HepG2 (cell line): ENCODE measurements at regions not wholly inside any gene's neighbourhood (a gene's known extent, or its start where the extent isn't known, plus 50 kb on each side); places are given as distances from the start of the nearest gene placed in this dataset.

ENCODE experiments used
- ATAC-seq: fragments of 200-7000 bp; cut with Tn5 transposase; 3 replicates; pipeline ENCODE4 v1.9.1; 2020; ENCODE audit warnings: mild to moderate bottlenecking, moderate library complexity
- BruUV-seq: library from RNA; stranded (reverse); fragments of 400-500 nt; replicated peaks from 2 replicates; lab custom pipeline; 2021; lab: Mats Ljungman, UMichigan
- CTCF ChIA-PET: fragments of 300-600 bp; formaldehyde crosslinking; extraction: SDS; loops from one replicate; lab custom pipeline; 2021; ENCODE audit warnings: low total read pairs, inconsistent platforms, low intra/inter-chr PET ratio; lab: Yijun Ruan, JAX
- POLR2A ChIA-PET: fragments of 350-600 bp; sonication (Branson Sonifier 250); formaldehyde crosslinking; loops from one replicate; lab custom pipeline; 2020; ENCODE audit warnings: antibody characterized with exemption, inconsistent platforms; lab: Yijun Ruan, JAX
- DNase-seq: peaks from one replicate; pipeline ENCODE4 v3.0.0-alpha.2; 2015; ENCODE audit warnings: low spot score
- FAIRE-seq: peaks from 3 replicates; lab custom pipeline; 2011; peaks lifted over from hg19 to GRCh38; lab: Jason Lieb, UNC
- H2AFZ ChIP-seq: one replicate; pipeline ENCODE4 v1.6.1; 2011; ENCODE audit warnings: low read length, inconsistent platforms
- H3K27ac ChIP-seq: fragments of 300-600 bp; 3 replicates; pipeline ENCODE4 v1.8.0; 2011; ENCODE audit warnings: mixed run types, mild to moderate bottlenecking, mixed read lengths, low read length, inconsistent platforms; ENCODE audit not compliant: insufficient read depth; ENCODE audit errors: extremely low read length
- H3K27me3 ChIP-seq, 2 experiments: fragments of 200-600 bp in 1 of 2; 2 replicates in 1 of 2; 3 replicates in 1 of 2; pipeline versions ENCODE4 v1.6.0 to v1.8.0; 2011; ENCODE audit warnings: low read length in 2 of 2, mild to moderate bottlenecking in 2 of 2, moderate library complexity in 2 of 2, inconsistent platforms in 1 of 2; ENCODE audit not compliant: insufficient read depth in 2 of 2, control insufficient read depth in 1 of 2
- H3K36me3 ChIP-seq, 2 experiments: fragments of 200-600 bp in 1 of 2; replicated peaks in 1 of 2; 2 replicates in 1 of 2; 3 replicates in 1 of 2; pipeline versions ENCODE4 v1.5.1 to v1.8.0; 2011; ENCODE audit warnings: low read length in 2 of 2, inconsistent platforms in 1 of 2; ENCODE audit not compliant: insufficient read depth in 2 of 2, control insufficient read depth in 1 of 2
- H3K4me1 ChIP-seq: 2 replicates; pipeline ENCODE4 v1.5.1; 2012; ENCODE audit warnings: low read length, inconsistent platforms; ENCODE audit not compliant: insufficient read depth
- H3K4me2 ChIP-seq: 2 replicates; pipeline ENCODE4 v1.6.0; 2011; ENCODE audit warnings: low read depth, low read length, inconsistent platforms
- H3K4me3 ChIP-seq, 3 experiments: fragments of 200-600 bp in 1 of 3; sonication (generic), shearing (Covaris generic) in 1 of 3; replicated peaks in 1 of 3; 2 replicates each; pipeline ENCODE4 v1.5.1; 2011 to 2016; ENCODE audit warnings: low read length in 3 of 3, inconsistent platforms in 2 of 3, low read depth in 2 of 3, mild to moderate bottlenecking in 2 of 3, control low read depth in 1 of 3, mixed read lengths in 1 of 3; ENCODE audit not compliant: insufficient read depth in 1 of 3
- H3K79me2 ChIP-seq: one replicate; pipeline ENCODE4 v1.6.1; 2011; ENCODE audit warnings: low read length, inconsistent platforms; ENCODE audit not compliant: insufficient read depth
- H3K9ac ChIP-seq: 2 replicates; pipeline ENCODE4 v1.6.0; 2011; ENCODE audit warnings: mild to moderate bottlenecking, low read depth, low read length, inconsistent platforms; ENCODE audit not compliant: insufficient read depth
- H3K9me3 ChIP-seq: 2 replicates; pipeline ENCODE4 v1.5.1; 2012; ENCODE audit warnings: mild to moderate bottlenecking, low read length
- H4K20me1 ChIP-seq: 2 replicates; pipeline ENCODE4 v1.6.0; 2011; ENCODE audit warnings: inconsistent platforms, mild to moderate bottlenecking, low read length, moderate library complexity; ENCODE audit not compliant: insufficient read depth
- NR2F2 ChIP-seq: IDR thresholded peaks from 2 replicates; pipeline ENCODE4 v1.6.1; 2012; ENCODE audit warnings: low read depth, inconsistent platforms, borderline replicate concordance
- ZFP36L1 ChIP-seq: sonication (generic); formaldehyde crosslinking; IDR thresholded peaks from 2 replicates; pipeline ENCODE4 v1.8.0; 2022; ENCODE audit warnings: mild to moderate bottlenecking, missing genetic modification reagents, moderate library complexity
- WGBS: methylation state at CpG from one replicate; pipeline ENCODE4 v1.1.6; 2017; ENCODE audit warnings: low lambda C conversion rate; 5-methylcytosine and 5-hydroxymethylcytosine counted together
- in situ Hi-C: cut with HindIII; loops from 2 replicates; pipeline ENCODE4 v1.10.0; 2017; ENCODE audit warnings: low pct_unique_long_range_greater_than_20kb; ENCODE audit not compliant: extremely low pct_ligation_motif_present
- intact Hi-C: fragments of 100-400 bp; cut with micrococcal nuclease; formaldehyde crosslinking; loops from one replicate; pipeline ENCODE4 v1.10.0; 2022; ENCODE audit not compliant: unreplicated experiment
- TF ChIP-seq, protein P1 (sequence below): sonication (generic); formaldehyde crosslinking; IDR thresholded peaks from 2 replicates; pipeline ENCODE4 v1.8.0; 2022; ENCODE audit warnings: missing genetic modification reagents, mild to moderate bottlenecking, moderate library complexity, borderline replicate concordance
- TF ChIP-seq, protein P2 (sequence below): sonication (generic); formaldehyde crosslinking; IDR thresholded peaks from 2 replicates; pipeline ENCODE4 v1.4.0; 2020; ENCODE audit warnings: missing genetic modification reagents

DNA sequence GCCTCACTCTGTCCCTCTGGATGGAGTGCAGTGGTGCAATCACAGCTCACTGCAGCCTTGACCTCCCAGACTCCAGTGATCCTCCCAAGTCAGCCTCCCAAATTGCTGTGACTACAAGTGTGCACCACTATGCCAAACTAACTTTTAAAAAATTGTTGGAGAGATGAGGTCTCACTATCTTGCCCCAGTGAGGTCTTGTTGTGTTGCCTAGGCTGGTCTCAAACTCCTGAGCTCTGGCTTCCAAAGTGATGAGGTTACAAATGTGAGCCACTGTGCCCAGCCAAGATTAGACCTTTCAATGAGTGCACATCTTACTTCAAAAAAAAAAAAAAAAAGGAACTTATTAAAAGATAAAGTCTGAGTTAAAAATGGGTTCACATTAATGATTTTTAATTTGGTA, 1838.1 kb upstream of the DEFB115 start:
- Histone ChIP-seq H3K27ac (no peak overlapping the region), H2AFZ (no peak overlapping the region), H3K79me2 (no peaks in the 10 kb centered on the region), H3K36me3 (no peaks in the 10 kb centered on the region), H3K4me2 (no peak overlapping the region), H3K9me3 (no peaks in the 10 kb centered on the region; the same call in 1 of the 2 replicates), H3K9ac (no peak overlapping the region), H4K20me1 (no peaks in the 10 kb centered on the region), H3K4me3 (no peak overlapping the region), H3K4me1 (no peaks in the 10 kb centered on the region), H3K27me3 (no peaks in the 10 kb centered on the region)
- ChIA-PET POLR2A (no interaction called here), CTCF (no interaction called here)
- no TSS peak for BruUV-seq
- no peak for ATAC-seq
- no peak for TF ChIP-seq NR2F2
- TF ChIP-seq, protein P1, sequence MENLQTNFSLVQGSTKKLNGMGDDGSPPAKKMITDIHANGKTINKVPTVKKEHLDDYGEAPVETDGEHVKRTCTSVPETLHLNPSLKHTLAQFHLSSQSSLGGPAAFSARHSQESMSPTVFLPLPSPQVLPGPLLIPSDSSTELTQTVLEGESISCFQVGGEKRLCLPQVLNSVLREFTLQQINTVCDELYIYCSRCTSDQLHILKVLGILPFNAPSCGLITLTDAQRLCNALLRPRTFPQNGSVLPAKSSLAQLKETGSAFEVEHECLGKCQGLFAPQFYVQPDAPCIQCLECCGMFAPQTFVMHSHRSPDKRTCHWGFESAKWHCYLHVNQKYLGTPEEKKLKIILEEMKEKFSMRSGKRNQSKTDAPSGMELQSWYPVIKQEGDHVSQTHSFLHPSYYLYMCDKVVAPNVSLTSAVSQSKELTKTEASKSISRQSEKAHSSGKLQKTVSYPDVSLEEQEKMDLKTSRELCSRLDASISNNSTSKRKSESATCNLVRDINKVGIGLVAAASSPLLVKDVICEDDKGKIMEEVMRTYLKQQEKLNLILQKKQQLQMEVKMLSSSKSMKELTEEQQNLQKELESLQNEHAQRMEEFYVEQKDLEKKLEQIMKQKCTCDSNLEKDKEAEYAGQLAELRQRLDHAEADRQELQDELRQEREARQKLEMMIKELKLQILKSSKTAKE (CRISPR knock-in tag) = no peak
- intact Hi-C loops (no loop called here), in situ Hi-C loops (no loop called here)
- DNase-seq = no peak
- FAIRE-seq = no peak

DNA sequence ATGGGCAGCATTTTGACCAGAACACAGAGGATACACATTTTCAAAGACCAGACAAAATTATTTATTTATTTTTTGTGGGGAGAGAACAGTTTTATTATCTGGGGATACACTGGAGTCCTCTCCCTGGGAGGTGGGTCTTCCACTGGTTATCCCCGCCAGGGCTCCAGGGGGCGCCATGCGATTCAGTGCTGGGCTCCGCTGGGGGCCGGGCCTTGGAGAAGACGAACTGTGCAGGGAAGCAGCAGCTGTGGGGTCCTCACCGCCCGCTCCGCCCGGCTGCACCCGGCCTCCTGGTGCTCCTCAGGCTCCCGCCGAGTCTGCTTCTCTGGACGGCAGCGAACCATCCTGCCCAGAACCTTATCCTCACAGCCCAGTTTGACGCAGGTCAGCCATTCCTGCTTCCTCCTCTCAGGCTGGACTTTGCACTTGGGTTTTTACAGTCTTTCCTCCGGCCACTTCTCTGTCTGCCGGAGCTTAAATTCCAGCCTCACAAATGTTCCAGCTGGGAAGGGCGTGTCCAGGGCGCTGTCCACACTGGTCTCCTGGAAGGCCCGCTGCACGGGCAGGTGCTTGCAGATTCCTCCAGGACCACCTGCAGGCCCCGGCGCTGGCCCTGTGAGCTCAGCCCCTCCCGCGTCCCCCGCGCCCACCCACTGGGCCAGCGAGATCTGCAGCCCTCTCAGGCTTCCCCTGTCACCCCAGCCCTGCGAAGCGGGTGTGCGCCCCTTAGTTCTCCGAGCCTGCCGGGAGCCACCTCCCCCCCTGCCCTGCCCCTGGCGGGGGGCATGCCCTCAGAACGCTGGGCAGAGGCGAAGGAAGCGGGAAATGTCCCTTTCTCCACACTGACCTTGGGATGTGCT, 1830.0 kb upstream of the DEFB115 start:
- Histone ChIP-seq H3K27me3 (no peaks in the 10 kb centered on the region), H3K9me3 (no peaks in the 10 kb centered on the region), H3K4me2 (no peak overlapping the region), H3K4me1 (no peaks in the 10 kb centered on the region), H4K20me1 (no peaks in the 10 kb centered on the region), H3K4me3 (no peak overlapping the region), H2AFZ (no peak overlapping the region), H3K27ac (no peak overlapping the region), H3K36me3 (no peaks in the 10 kb centered on the region), H3K79me2 (no peaks in the 10 kb centered on the region), H3K9ac (no peak overlapping the region)
- TF ChIP-seq, protein P2, sequence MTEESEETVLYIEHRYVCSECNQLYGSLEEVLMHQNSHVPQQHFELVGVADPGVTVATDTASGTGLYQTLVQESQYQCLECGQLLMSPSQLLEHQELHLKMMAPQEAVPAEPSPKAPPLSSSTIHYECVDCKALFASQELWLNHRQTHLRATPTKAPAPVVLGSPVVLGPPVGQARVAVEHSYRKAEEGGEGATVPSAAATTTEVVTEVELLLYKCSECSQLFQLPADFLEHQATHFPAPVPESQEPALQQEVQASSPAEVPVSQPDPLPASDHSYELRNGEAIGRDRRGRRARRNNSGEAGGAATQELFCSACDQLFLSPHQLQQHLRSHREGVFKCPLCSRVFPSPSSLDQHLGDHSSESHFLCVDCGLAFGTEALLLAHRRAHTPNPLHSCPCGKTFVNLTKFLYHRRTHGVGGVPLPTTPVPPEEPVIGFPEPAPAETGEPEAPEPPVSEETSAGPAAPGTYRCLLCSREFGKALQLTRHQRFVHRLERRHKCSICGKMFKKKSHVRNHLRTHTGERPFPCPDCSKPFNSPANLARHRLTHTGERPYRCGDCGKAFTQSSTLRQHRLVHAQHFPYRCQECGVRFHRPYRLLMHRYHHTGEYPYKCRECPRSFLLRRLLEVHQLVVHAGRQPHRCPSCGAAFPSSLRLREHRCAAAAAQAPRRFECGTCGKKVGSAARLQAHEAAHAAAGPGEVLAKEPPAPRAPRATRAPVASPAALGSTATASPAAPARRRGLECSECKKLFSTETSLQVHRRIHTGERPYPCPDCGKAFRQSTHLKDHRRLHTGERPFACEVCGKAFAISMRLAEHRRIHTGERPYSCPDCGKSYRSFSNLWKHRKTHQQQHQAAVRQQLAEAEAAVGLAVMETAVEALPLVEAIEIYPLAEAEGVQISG (CRISPR knock-in tag) = peak; percentile 28; the same call in 1 of the 2 replicates
- no peak for TF ChIP-seq ZFP36L1 (CRISPR knock-in tag)
- intact Hi-C loops = no loop called here
- ChIA-PET POLR2A (no interaction called here), CTCF (no interaction called here)
- BruUV-seq = no TSS peak
- ATAC-seq (no peak), DNase-seq (no peak), FAIRE-seq (no peak)
- WGBS = 38% methylated on average over 13 of the region's 38 CpGs
- in situ Hi-C loops = no loop called here
